Mesenchymal stem cell (in vitro differentiated cells and primary cell): ENCODE measurements at regions not wholly inside any gene's neighbourhood (a gene's known extent, or its start where the extent isn't known, plus 50 kb on each side); places are given as distances from the start of the nearest gene placed in this dataset.
"Not testable (repeated sequence)": the region's sequence is repeated elsewhere in the genome, so short reads cannot be mapped to it uniquely, and the experiment has no call there.

Experiments
- DNase-seq: peaks from one replicate; pipeline ENCODE4 v3.0.0-alpha.2; 2013
- H2AFZ ChIP-seq: one replicate; pipeline ENCODE4 v1.6.1; 2013; ENCODE audit warnings: low read depth, mild to moderate bottlenecking, control low read depth, inconsistent platforms, low read length, moderate library complexity
- H2AK5ac ChIP-seq: 2 replicates; pipeline ENCODE4 v1.6.1; 2013; ENCODE audit warnings: low read length, moderate library complexity, mild to moderate bottlenecking, inconsistent platforms; ENCODE audit not compliant: severe bottlenecking
- H2BK120ac ChIP-seq: one replicate; pipeline ENCODE4 v1.6.1; 2013; ENCODE audit warnings: low read depth, mild to moderate bottlenecking, inconsistent platforms, low read length, moderate library complexity
- H2BK12ac ChIP-seq, 2 experiments: one replicate each; pipeline ENCODE4 v1.6.1; 2013; ENCODE audit warnings: inconsistent platforms in 2 of 2, low read length in 2 of 2, mild to moderate bottlenecking in 2 of 2, moderate library complexity in 2 of 2, control low read depth in 1 of 2
- H2BK15ac ChIP-seq: one replicate; pipeline ENCODE4 v1.6.1; 2013; ENCODE audit warnings: mild to moderate bottlenecking, low read depth, inconsistent platforms; ENCODE audit not compliant: poor library complexity, severe bottlenecking
- H2BK5ac ChIP-seq: 2 replicates; pipeline ENCODE4 v1.6.1; 2013; ENCODE audit warnings: low read depth, mild to moderate bottlenecking, low read length, control low read depth, inconsistent platforms; ENCODE audit not compliant: poor library complexity, severe bottlenecking
- H3K14ac ChIP-seq, 2 experiments: one replicate each; pipeline ENCODE4 v1.6.1; 2013; ENCODE audit warnings: inconsistent platforms in 2 of 2, low read length in 2 of 2, control low read depth in 1 of 2, mild to moderate bottlenecking in 1 of 2, moderate library complexity in 1 of 2
- H3K18ac ChIP-seq, 2 experiments: one replicate each; pipeline ENCODE4 v1.6.1; 2013; ENCODE audit warnings: inconsistent platforms in 2 of 2, low read length in 2 of 2, control low read depth in 1 of 2, low read depth in 1 of 2, mild to moderate bottlenecking in 1 of 2
- H3K23ac ChIP-seq, 2 experiments: one replicate each; pipeline ENCODE4 v1.6.1; 2013; ENCODE audit warnings: inconsistent platforms in 2 of 2, low read length in 2 of 2, mild to moderate bottlenecking in 2 of 2, moderate library complexity in 2 of 2, control low read depth in 1 of 2
- H3K27ac ChIP-seq: 2 replicates; pipeline ENCODE4 v1.5.1; 2013; ENCODE audit warnings: mild to moderate bottlenecking, moderate library complexity, low read length, control low read depth, inconsistent platforms; ENCODE audit not compliant: poor library complexity, severe bottlenecking
- H3K27me3 ChIP-seq, 2 experiments: 2 replicates each; pipeline versions ENCODE4 v1.6.1 to v1.7.0; 2013; ENCODE audit warnings: low read length in 2 of 2, mild to moderate bottlenecking in 2 of 2, moderate library complexity in 2 of 2, control low read depth in 1 of 2, inconsistent platforms in 1 of 2; ENCODE audit not compliant: control insufficient read depth in 1 of 2, insufficient read depth in 1 of 2
- H3K36me3 ChIP-seq, 2 experiments: 2 replicates each; pipeline versions ENCODE4 v1.6.1 to v1.7.0; 2013; ENCODE audit warnings: low read length in 2 of 2, control low read depth in 1 of 2, inconsistent platforms in 1 of 2, low read depth in 1 of 2, mild to moderate bottlenecking in 1 of 2; ENCODE audit not compliant: insufficient read depth in 2 of 2, control insufficient read depth in 1 of 2
- H3K4ac ChIP-seq, 2 experiments: one replicate each; pipeline ENCODE4 v1.6.1; 2013; ENCODE audit warnings: inconsistent platforms in 2 of 2, low read length in 2 of 2, mild to moderate bottlenecking in 2 of 2, moderate library complexity in 2 of 2, control low read depth in 1 of 2, low read depth in 1 of 2
- H3K4me1 ChIP-seq: 2 replicates; pipeline ENCODE4 v1.6.1; 2013; ENCODE audit warnings: low read depth, low read length, control low read depth; ENCODE audit not compliant: control insufficient read depth, insufficient read depth
- H3K4me2 ChIP-seq: 2 replicates; pipeline ENCODE4 v1.6.1; 2013; ENCODE audit warnings: low read length, mild to moderate bottlenecking, inconsistent platforms; ENCODE audit not compliant: poor library complexity, severe bottlenecking
- H3K4me3 ChIP-seq, 2 experiments: 2 replicates each; pipeline versions ENCODE4 v1.5.1 to v1.7.0; 2013; ENCODE audit warnings: low read length in 2 of 2, mild to moderate bottlenecking in 2 of 2, control low read depth in 1 of 2, low read depth in 1 of 2; ENCODE audit not compliant: insufficient read depth in 1 of 2
- H3K79me1 ChIP-seq: replicated peaks from 2 replicates; pipeline ENCODE4 v1.6.1; 2013; ENCODE audit warnings: mild to moderate bottlenecking, control low read depth, low read length, inconsistent platforms; ENCODE audit not compliant: poor library complexity, severe bottlenecking
- H3K9ac ChIP-seq: 2 replicates; pipeline ENCODE4 v1.7.0; 2013; ENCODE audit warnings: mild to moderate bottlenecking, low read length, moderate library complexity
- H3K9me3 ChIP-seq: 2 replicates; pipeline ENCODE4 v1.7.0; 2013; ENCODE audit warnings: mild to moderate bottlenecking, low read length; ENCODE audit not compliant: control insufficient read depth
- H4K8ac ChIP-seq: one replicate; pipeline ENCODE4 v1.6.1; 2013; ENCODE audit warnings: inconsistent platforms, mild to moderate bottlenecking, low read length, moderate library complexity
- H4K91ac ChIP-seq: one replicate; pipeline ENCODE4 v1.6.1; 2013; ENCODE audit warnings: mild to moderate bottlenecking, low read length, inconsistent platforms
- WGBS: methylation state at CpG from one replicate; pipeline ENCODE4 v1.1.7; 2013; ENCODE audit warnings: mixed read lengths; 5-methylcytosine and 5-hydroxymethylcytosine counted together

DNA sequence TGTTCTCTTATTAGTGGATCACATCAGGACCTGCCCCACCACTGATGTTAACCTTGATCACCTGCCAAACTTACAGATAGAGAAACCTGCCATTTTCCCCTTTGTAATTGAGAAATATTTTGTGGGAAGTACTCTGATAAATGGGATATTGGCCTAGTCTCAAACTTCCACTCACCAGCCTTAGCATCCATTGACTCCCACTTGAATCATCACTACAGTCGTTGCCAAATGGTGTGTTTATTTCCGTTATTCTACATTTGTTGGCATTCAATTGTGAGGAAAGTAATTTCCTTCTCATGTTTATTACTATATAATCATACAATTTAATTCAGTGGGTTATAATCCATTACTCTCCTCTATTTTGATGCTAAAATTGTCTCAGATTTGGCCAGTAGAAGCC lies 156.4 kb upstream of the CXCL13 start:
- H3K27ac ChIP-seq: no peak overlapping the region
- H3K9me3 ChIP-seq: no peaks in the 10 kb centered on the region
- no peak overlapping the region for H4K8ac ChIP-seq
- H3K4me1 ChIP-seq: no peaks in the 10 kb centered on the region
- no peak overlapping the region for H2AK5ac ChIP-seq
- no peak overlapping the region for H2AFZ ChIP-seq
- DNase-seq: no peak
- H4K91ac ChIP-seq: no peak overlapping the region
- no peaks in the 10 kb centered on the region for H3K79me1 ChIP-seq
- H3K4me2 ChIP-seq: no peak overlapping the region
- peak overlapping the region; percentile 44 for H3K9ac ChIP-seq
- H3K23ac ChIP-seq: no peak overlapping the region
- no peak overlapping the region for H2BK120ac ChIP-seq
- H2BK15ac ChIP-seq: no peak overlapping the region
- H3K18ac ChIP-seq: no peak overlapping the region
- H3K36me3 ChIP-seq: no peaks in the 10 kb centered on the region
- WGBS: no CpG with 5 or more reads among the region's 2 CpGs
- H3K4me3 ChIP-seq: no peak overlapping the region
- no peak overlapping the region for H2BK5ac ChIP-seq
- peaks cover 0 to 33% of the 10 kb centered on the region in 2 experiments for H3K27me3 ChIP-seq
- H3K14ac ChIP-seq: no peak overlapping the region
- H3K4ac ChIP-seq: no peak overlapping the region
- H2BK12ac ChIP-seq: no peak overlapping the region

DNA sequence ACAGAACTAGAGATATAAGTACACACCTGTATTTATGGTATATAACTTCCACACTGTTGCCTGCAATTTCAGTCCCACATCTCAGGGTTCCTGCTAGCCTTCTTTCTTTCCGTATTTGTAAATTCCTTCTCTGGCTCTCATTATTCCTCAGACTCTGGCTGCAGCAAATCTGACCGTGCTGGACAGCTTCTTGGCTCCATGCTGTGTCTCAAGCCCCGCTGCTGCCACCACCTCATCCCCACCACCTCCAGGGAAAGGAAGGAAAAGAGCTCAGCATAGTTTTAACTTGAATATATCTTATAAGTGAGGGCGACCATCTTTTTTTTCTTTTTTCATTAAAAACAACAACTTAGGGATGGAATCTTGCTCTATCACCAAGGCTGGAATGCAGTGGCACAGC lies 155.6 kb upstream of the CXCL13 start:
- H3K9ac ChIP-seq: peak overlapping the region; percentile 44
- no peak overlapping the region for H4K8ac ChIP-seq
- H3K4ac ChIP-seq: no peak overlapping the region
- no peak overlapping the region for H2AK5ac ChIP-seq
- no peak overlapping the region for H4K91ac ChIP-seq
- no peak overlapping the region for H3K14ac ChIP-seq
- no peak overlapping the region for H2BK15ac ChIP-seq
- H3K79me1 ChIP-seq: no peaks in the 10 kb centered on the region
- H2AFZ ChIP-seq: no peak overlapping the region
- H3K4me3 ChIP-seq: peak overlapping the region in 1 of 2 experiments; percentile 10
- H3K4me1 ChIP-seq: no peaks in the 10 kb centered on the region
- no peak overlapping the region for H2BK12ac ChIP-seq
- H3K36me3 ChIP-seq: no peaks in the 10 kb centered on the region
- WGBS: 63% methylated on average over 3 of the region's 4 CpGs
- no peak overlapping the region for H2BK120ac ChIP-seq
- H3K27me3 ChIP-seq: peaks cover 0 to 34% of the 10 kb centered on the region in 2 experiments
- H3K27ac ChIP-seq: no peak overlapping the region
- no peaks in the 10 kb centered on the region for H3K9me3 ChIP-seq
- no peak for DNase-seq
- H3K18ac ChIP-seq: no peak overlapping the region
- no peak overlapping the region for H3K23ac ChIP-seq
- H3K4me2 ChIP-seq: no peak overlapping the region
- H2BK5ac ChIP-seq: no peak overlapping the region

DNA sequence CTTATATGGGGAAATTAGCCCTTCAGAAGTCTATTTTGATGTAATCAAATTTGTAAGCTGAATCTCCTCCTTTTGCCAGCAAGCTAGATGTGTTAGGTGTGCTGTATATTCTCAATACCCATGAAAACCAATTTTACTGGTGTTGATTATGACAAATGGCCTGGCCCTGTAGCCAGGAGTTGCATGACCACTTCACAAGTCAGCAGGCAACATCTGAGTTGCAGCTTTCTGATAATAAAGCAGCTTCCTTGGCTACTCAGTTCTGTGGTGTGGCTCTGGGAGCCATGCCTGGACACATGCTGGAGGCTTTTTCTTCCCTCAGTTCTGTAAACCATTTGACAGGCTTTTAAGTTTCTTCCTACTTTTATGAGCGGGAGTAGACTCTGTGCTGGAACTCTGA lies 154.1 kb upstream of the CXCL13 start:
- Histone ChIP-seq H3K27me3 (peaks cover 0 to 27% of the 10 kb centered on the region in 2 experiments), H2BK120ac (no peak overlapping the region)

GRCh38 chr4:77452117-77452516 lies 153.5 kb upstream of the CXCL13 start:
- not testable (repeated sequence) for H2BK5ac ChIP-seq, H3K4ac ChIP-seq, H3K23ac ChIP-seq, H2BK120ac ChIP-seq, H2BK15ac ChIP-seq, DNase-seq, H3K14ac ChIP-seq, H4K91ac ChIP-seq, H2AK5ac ChIP-seq, H3K9me3 ChIP-seq, H2BK12ac ChIP-seq, H3K79me1 ChIP-seq, H3K4me3 ChIP-seq, H3K36me3 ChIP-seq, H3K18ac ChIP-seq, H3K4me1 ChIP-seq, H3K9ac ChIP-seq, H3K4me2 ChIP-seq, H2AFZ ChIP-seq, H4K8ac ChIP-seq, H3K27ac ChIP-seq
- H3K27me3 ChIP-seq: peaks cover 0 to 21% of the 10 kb centered on the region in 2 experiments
- 80% methylated on average over 1 of the region's 5 CpGs for WGBS

More for the DNA sequence above, 154.1 kb upstream of the CXCL13 start:
- Histone ChIP-seq H2BK15ac (no peak overlapping the region), H3K18ac (no peak overlapping the region), H3K36me3 (no peaks in the 10 kb centered on the region), H3K9ac (no peak overlapping the region), H3K4me2 (no peak overlapping the region), H2AFZ (no peak overlapping the region), H3K9me3 (no peaks in the 10 kb centered on the region), H4K8ac (no peak overlapping the region), H2BK12ac (no peak overlapping the region), H3K27ac (no peak overlapping the region), H3K23ac (no peak overlapping the region), H2BK5ac (no peak overlapping the region), H3K4me1 (no peaks in the 10 kb centered on the region), H3K14ac (no peak overlapping the region), H4K91ac (no peak overlapping the region), H3K4ac (no peak overlapping the region), H3K4me3 (no peak overlapping the region), H2AK5ac (no peak overlapping the region), H3K79me1 (no peaks in the 10 kb centered on the region)
- DNase-seq: no peak
- no CpG with 5 or more reads among the region's 1 CpG for WGBS
